Fibroblast of pulmonary artery (primary cell): ENCODE measurements at regions not wholly inside any gene's neighbourhood (a gene's known extent, or its start where the extent isn't known, plus 50 kb on each side); places are given as distances from the start of the nearest gene placed in this dataset.
"Not testable (repeated sequence)": the region's sequence is repeated elsewhere in the genome, so short reads cannot be mapped to it uniquely, and the experiment has no call there.

Source experiments
- DNase-seq: peaks from one replicate; pipeline ENCODE4 v3.0.0-alpha.2; 2010; ENCODE audit warnings: low read depth
- H3K4me3 ChIP-seq: replicated peaks from 2 replicates; pipeline ENCODE4 v1.5.1; 2011; ENCODE audit warnings: low read depth, mild to moderate bottlenecking, control low read depth, low read length, moderate library complexity

DNA sequence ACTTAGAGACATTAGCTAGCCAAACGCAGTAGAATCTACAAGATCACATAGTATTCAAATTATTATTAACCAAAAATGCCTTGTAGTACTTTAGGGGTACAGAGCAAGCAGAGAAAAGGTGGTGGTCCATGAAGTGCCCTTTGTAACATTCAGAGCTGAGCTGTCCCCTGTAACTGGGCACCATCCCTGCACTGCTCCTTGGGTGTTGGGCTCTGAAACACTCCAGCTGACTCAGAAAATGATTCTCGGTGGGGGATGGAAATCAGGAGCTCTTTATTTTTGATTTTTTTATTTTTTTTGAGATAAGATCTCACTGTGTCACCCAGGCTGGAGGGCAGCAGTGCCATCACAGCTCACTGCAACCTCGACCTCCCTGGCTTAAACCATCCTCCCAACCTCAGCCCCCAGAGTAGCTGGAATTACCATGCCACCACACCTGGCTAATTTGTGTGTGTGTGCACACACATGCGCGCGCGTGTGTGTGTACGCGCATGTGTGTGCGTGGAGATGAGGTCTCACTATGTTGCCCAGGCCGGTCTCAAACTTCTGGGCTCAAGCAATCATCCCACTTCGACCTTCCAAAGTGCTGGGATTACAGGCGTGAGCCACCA is 342.6 kb downstream of the BCL2L11 start:
- H3K4me3 ChIP-seq, DNase-seq: not testable (repeated sequence)

DNA sequence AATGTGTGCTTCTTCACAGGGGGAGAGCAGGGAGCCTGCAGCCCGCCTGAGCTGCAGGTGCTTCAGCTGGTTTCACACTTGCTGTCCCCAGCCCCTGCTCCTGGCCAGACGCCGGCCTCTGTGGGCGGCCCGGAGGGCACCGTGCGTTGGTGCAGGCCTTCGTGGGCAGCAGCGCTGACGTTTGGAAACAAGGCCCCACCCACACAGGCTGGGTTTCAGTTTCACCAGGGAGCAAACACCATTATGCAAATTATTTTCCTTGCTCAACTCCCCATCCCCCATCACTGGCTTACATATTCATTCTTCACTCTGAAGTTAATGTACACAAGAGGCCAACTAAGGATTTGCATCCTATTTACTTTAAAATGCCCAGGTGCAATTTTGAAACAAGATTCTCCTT is 343.2 kb downstream of the BCL2L11 start:
- DNase-seq, H3K4me3 ChIP-seq: not testable (repeated sequence)

DNA sequence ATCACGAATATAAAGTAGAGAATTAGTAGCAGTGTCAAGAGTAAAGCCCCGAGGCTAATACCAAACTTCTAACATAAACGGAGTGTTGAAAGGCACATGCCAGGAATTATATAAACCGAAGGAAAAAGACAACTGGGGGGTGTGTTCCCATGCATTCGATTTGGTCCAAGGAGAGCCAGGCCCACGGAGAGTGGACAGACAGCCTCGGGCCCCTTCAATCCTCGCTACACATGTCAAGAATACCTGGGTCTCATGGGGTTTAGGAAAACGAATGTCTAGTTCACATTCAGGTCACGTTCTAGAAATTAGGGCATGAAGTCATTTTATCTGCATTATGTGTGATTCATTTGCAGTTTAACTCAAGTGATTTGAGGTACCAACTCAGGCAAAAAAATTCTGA is 343.7 kb downstream of the BCL2L11 start:
- not testable (repeated sequence) for H3K4me3 ChIP-seq, DNase-seq

DNA sequence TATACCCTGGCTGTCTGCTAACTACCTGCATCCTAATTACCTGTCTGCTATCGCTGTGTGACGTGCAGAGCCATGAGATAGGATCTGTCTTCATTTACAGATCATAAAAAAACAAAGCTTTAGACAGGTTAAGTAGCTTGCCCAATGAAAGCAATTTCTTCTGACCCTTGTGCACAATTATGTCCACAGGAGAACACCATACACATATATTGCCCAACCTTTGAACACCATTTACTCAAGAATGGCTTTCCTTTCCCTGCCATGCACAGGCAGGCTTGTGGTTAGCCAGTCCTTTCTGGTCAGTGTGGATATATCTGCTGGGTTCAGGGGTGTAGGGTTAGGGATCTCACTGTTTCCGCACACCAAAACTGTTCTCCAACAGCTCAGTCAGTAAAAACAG is 344.8 kb downstream of the BCL2L11 start:
- not testable (repeated sequence) for H3K4me3 ChIP-seq, DNase-seq

GRCh38 chr2:111466744-111467143 is 346.0 kb downstream of the BCL2L11 start:
- not testable (repeated sequence) for DNase-seq, H3K4me3 ChIP-seq

GRCh38 chr2:111470924-111471323 is 350.2 kb downstream of the BCL2L11 start:
- not testable (repeated sequence) for DNase-seq, H3K4me3 ChIP-seq

GRCh38 chr2:111471791-111472530 is 351.2 kb downstream of the BCL2L11 start:
- DNase-seq, result peak; percentile 43

GRCh38 chr2:111472844-111473403 is 352.2 kb downstream of the BCL2L11 start:
- DNase-seq, H3K4me3 ChIP-seq: not testable (repeated sequence)

More at GRCh38 chr2:111471791-111472530, 351.2 kb downstream of the BCL2L11 start:
- H3K4me3 ChIP-seq, result not testable (repeated sequence)

DNA sequence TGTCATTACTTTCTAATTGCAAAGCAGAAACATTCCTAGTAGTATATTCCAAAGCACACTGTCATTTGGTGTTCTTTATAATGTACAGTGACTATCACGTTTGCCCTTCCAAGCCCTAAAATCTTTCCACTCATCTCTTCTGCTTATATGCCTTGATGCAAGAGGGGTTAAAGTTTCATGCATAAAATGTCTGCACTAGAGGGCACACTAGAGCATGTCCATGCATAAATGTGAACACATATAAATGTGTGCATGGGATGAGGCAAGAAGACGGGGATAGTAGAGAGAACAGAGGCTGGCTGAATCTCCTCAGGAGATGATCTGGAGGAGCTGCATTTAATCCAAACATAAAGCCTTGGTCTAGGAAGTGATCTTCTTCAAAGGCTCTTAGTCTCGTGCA is 352.8 kb downstream of the BCL2L11 start:
- DNase-seq, result not testable (repeated sequence)

GRCh38 chr2:111474198-111474705 is 353.5 kb downstream of the BCL2L11 start:
- DNase-seq, H3K4me3 ChIP-seq: not testable (repeated sequence)

More for the DNA sequence above, 352.8 kb downstream of the BCL2L11 start:
- H3K4me3 ChIP-seq, result not testable (repeated sequence)

- not testable (repeated sequence) for H3K4me3 ChIP-seq, DNase-seq
These were observed 357.6 kb downstream of the BCL2L11 start for GRCh38 chr2:111478335-111478734.

DNA sequence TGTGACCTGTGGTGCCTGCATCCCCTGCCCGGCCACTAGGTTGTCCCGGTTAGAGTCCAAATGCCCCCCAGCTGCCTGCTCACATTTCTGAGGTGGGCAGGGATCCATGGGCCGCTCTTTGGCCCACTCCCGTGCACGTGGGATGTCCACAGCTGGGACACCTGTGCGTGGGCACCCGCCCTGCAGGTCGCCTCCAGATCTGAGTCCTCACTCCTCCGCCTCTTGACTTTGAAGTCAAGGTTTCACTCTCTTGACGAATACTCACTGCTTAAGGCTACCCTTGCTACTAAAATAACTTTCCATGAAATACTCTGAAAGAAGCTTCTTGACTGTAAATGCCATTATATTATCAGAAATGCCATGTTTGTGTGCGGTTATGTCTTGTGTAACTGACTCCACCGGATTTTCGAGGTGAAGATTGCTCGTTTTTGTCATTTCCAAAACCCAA is 358.2 kb downstream of the BCL2L11 start:
- DNase-seq, H3K4me3 ChIP-seq: not testable (repeated sequence)

DNA sequence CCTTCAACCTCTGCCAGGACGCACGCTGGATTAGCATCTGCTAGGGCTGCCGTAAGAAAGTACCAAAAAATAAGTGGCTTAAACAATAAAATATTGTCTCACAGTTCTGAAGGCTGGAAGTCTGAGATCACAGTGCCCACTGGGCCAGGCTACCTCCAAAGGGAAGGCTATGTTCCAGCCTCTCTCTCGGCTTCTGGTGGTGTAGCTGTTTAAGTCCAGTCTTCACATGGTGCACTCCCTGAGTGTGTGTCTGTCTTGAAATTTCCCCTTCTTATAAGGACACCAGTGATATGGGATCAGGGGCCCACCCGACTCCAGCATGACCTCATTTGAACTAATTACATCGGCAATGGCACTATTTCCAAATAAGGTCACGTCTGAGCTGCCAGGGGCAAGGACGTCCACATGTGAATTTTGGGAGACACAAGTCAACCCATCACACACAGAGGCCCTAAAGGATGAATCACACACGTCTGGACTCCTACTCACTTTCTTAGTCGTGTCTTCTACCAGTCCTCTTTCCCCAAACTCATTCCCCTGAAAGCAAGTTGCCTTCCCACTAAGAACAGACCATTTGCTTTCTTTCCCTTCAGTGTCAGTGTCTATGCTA is 359.4 kb downstream of the BCL2L11 start:
- peak; percentile 63 for DNase-seq

GRCh38 chr2:111480633-111481032 is 359.9 kb downstream of the BCL2L11 start:
- H3K4me3 ChIP-seq, result not testable (repeated sequence)

More for the DNA sequence above, 359.4 kb downstream of the BCL2L11 start:
- not testable (repeated sequence) for H3K4me3 ChIP-seq

DNA sequence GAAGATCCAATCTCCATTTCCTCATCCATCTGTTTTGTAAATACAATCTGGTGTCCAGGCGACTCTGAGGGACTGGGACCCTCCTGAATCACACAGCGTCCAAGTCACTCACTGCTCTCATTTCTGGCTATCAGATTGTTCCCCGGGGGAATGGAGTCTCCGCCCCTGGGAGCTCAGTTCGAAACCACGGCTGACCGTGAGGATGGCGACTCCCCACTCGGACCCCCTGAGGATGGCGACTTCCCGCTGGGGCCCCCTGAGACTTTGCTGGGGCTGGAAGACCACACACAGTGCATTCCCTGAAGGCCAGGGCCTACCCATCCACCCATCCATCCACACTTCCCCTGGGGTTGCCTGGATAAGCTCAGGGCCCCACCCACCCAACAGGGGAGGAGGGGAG is 360.5 kb downstream of the BCL2L11 start:
- not testable (repeated sequence) for DNase-seq, H3K4me3 ChIP-seq

More at GRCh38 chr2:111480633-111481032, 359.9 kb downstream of the BCL2L11 start:
- not testable (repeated sequence) for DNase-seq

- DNase-seq, H3K4me3 ChIP-seq: not testable (repeated sequence)
These were observed 362.4 kb downstream of the BCL2L11 start for GRCh38 chr2:111482987-111483679.

DNA sequence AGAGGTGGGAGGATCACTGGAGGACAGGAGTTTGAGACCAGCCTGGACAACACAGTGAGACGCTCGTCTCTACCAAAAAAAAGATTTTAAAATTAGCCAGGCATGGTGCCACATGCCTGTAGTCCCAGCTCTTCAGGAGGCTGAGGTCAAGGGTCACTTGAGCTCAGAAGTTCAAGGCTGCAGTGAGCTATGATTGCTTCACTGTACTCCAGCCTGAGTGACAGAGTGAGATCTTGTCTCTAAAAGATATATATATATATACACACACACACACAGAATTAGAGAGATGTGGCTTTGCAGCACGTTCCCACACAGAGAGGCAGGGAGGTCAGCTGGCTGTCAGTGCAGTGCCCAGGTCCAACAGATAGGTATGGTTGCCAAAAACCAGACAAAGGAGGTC is 363.4 kb downstream of the BCL2L11 start:
- H3K4me3 ChIP-seq, DNase-seq: not testable (repeated sequence)

- DNase-seq, H3K4me3 ChIP-seq: not testable (repeated sequence)
These were observed 365.2 kb downstream of the BCL2L11 start for GRCh38 chr2:111485895-111486294.
